ENCODE measurements at regions not wholly inside any gene's neighbourhood (a gene's known extent, or its start where the extent isn't known, plus 50 kb on each side); places are given as distances from the start of the nearest gene placed in this dataset.

- no peak for DNase-seq
Observed at GRCh38 chr15:38648121-38648843, 83.7 kb upstream of the RASGRP1 start.

- DNase-seq = no peak
Observed at GRCh38 chr15:38650384-38650783, 85.8 kb upstream of the RASGRP1 start.

- DNase-seq = peak; percentile 72
Observed at GRCh38 chr15:38650936-38651327, 86.3 kb upstream of the RASGRP1 start.

GRCh38 chr15:38651328-38652038 lies 86.9 kb upstream of the RASGRP1 start:
- no peak for DNase-seq

GRCh38 chr15:38652183-38652794 lies 87.7 kb upstream of the RASGRP1 start:
- no peak for DNase-seq

GRCh38 chr15:38652998-38653397 lies 88.4 kb upstream of the RASGRP1 start:
- no peak for DNase-seq

GRCh38 chr15:38658431-38658830 lies 93.8 kb upstream of the RASGRP1 start:
- no peak for DNase-seq

GRCh38 chr15:38660738-38661137 lies 96.1 kb upstream of the RASGRP1 start:
- DNase-seq = peak; percentile 3

- peak; percentile 35 for DNase-seq
Observed at GRCh38 chr15:38662033-38662802, 97.6 kb upstream of the RASGRP1 start.

- no peak for DNase-seq
Observed at GRCh38 chr15:38662805-38663204, 98.2 kb upstream of the RASGRP1 start.

- no peak for DNase-seq
Observed at GRCh38 chr15:38665586-38666305, 101.1 kb upstream of the RASGRP1 start.

- DNase-seq = peak; percentile 8
Observed at GRCh38 chr15:38666865-38667510, 102.4 kb upstream of the RASGRP1 start.

- peak; percentile 24 for DNase-seq
Observed at GRCh38 chr15:38667890-38668850, 103.6 kb upstream of the RASGRP1 start.

- DNase-seq = no peak
Observed at GRCh38 chr15:38668898-38669391, 104.3 kb upstream of the RASGRP1 start.

GRCh38 chr15:38670128-38671005 lies 105.8 kb upstream of the RASGRP1 start:
- no peak for DNase-seq

GRCh38 chr15:38671006-38671387 lies 106.4 kb upstream of the RASGRP1 start:
- no peak for DNase-seq

GRCh38 chr15:38671675-38672254 lies 107.2 kb upstream of the RASGRP1 start:
- DNase-seq = peak; percentile 74

GRCh38 chr15:38672273-38672672 lies 107.7 kb upstream of the RASGRP1 start:
- DNase-seq = no peak
